Ovary (tissue), 7 donors: ENCODE measurements at regions not wholly inside any gene's neighbourhood (a gene's known extent, or its start where the extent isn't known, plus 50 kb on each side); places are given as distances from the start of the nearest gene placed in this dataset. TPM values are rescaled to one million over a fixed set of nuclear protein-coding genes. Genes with fewer than 3 reads are reported as not detected.
A peak's percentile ranks its signal among the peaks of the same experiment; 100 is the strongest.

Experiments used
- DNase-seq, 5 donors: peaks; one replicate each; pipeline ENCODE4 v3.0.0-alpha.2; 2019 to 2020
- H3K27ac ChIP-seq, 2 donors: fragments of 200-600 bp; one replicate each; pipeline versions ENCODE4 v1.5.1 to v1.8.0; 2019 to 2022
- H3K27me3 ChIP-seq: fragments of 200-600 bp; one replicate; pipeline ENCODE4 v1.8.0; 2022
- H3K36me3 ChIP-seq: fragments of 200-600 bp; sonication (generic); one replicate; pipeline ENCODE4 v1.5.1; 2019
- H3K4me1 ChIP-seq: one replicate; pipeline ENCODE4 v1.8.1; 2013; ENCODE audit warnings: mild to moderate bottlenecking, moderate library complexity; ENCODE audit not compliant: insufficient read depth
- H3K4me3 ChIP-seq: fragments of 200-600 bp; sonication (generic); one replicate; pipeline ENCODE4 v1.5.1; 2017
- H3K9me3 ChIP-seq, 2 donors: fragments of 200-600 bp in 1 of 2; sonication (generic) in 1 of 2; one replicate each; pipeline versions ENCODE4 v1.5.1 to v1.8.1; 2013 to 2019; ENCODE audit warnings: mild to moderate bottlenecking in 1 of 2, moderate library complexity in 1 of 2
- EP300 ChIP-seq: sonication (generic); formaldehyde crosslinking; IDR thresholded peaks from one replicate; pipeline ENCODE4 v1.6.1; 2017; ENCODE audit warnings: antibody characterized with exemption
- POLR2A ChIP-seq: fragments of 450-650 bp; IDR thresholded peaks from one replicate; pipeline ENCODE4 v1.6.1; 2017; ENCODE audit warnings: antibody characterized with exemption, mild to moderate bottlenecking, moderate library complexity
- WGBS, 3 donors: extraction: QIAGEN DNeasy Blood & Tissue Kit in 1 of 3; methylation state at CpG; one replicate each; pipeline versions ENCODE4 v1.1.5 to v1.1.7; 2013 to 2017; 5-methylcytosine and 5-hydroxymethylcytosine counted together
- intact Hi-C, 4 donors: fragments of 100-400 bp; cut with DNase I; formaldehyde crosslinking; loops; one replicate each; pipeline versions ENCODE4 v1.11.0 to v1.15.1; 2022 to 2023
- small RNA-seq: library from RNA; depleted of rRNA; stranded (forward); fragments of <200 nt; gene quantifications from one replicate; pipeline ENCODE3, GENCODE V24; 2016
- TF ChIP-seq, protein P1 (sequence below), 3 donors: fragments of 450-650 bp in 2 of 3; fragments of 200-600 bp in 1 of 3; IDR thresholded peaks; one replicate each; pipeline versions ENCODE4 v1.5.1 to v1.8.0; 2016 to 2022; ENCODE audit warnings: antibody characterized with exemption in 3 of 3, mild to moderate bottlenecking in 1 of 3
- donor health status: DM: no; HTN: no; CAD: no; lungs with moderate emphysema.
- donor health status: DM: no; HTN: no; CAD: no.
- donor health status: Bipolar disorder and iron deficiency.
- donor health status: DM: no; HTN: no; CAD: no.
- donor health status: DM: yes; HTN: yes; CAD: no.

DNA sequence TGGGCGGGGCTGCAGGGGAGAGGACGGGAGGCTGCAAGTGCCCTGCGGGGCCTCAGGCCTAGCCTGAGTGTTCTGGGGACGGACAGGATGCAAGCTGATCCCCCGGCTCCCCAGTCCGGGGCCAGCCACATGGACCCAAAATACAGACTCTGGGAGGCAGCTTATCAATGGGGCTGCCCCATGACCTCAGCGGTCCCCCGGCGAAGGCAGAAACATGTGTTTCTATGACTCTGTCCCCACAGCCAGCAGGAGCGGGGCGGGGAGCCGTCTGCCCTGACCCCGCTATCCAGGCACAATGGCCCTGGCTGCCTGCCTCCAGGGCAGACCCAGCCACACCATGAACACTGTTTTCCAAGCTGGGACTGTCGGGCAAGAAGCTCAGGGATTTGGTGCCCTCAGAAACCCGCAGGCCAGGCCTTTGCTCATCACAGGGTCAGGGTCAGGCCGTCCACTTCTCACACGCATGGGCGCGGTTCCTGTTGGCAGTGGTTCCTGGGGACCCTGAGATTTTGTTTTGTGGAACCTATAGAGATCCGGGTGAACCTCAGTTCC, 75.0 kb downstream of the RFLNA start:
- H3K27me3 ChIP-seq = no peaks in the 10 kb centered on the region
- intact Hi-C loops = loop anchor here in 2 of 4 donors (10.0 kb wide), 3 partner anchors 55 to 395 kb away; partner anchors contain the start of gene NCOR2 (in 1 of the 2)
- 18 to 23% (median 21%) methylated on average over 15 to 20 of the region's 20 CpGs for WGBS, 3 donors
- peak overlapping the region; percentile 87 to 90 for H3K27ac ChIP-seq
- no peaks in the 10 kb centered on the region for H3K9me3 ChIP-seq
- DNase-seq = no peak
- peaks cover 28% of the 10 kb centered on the region for H3K4me1 ChIP-seq
- H3K4me3 ChIP-seq = no peak overlapping the region
- TF ChIP-seq, protein P1, sequence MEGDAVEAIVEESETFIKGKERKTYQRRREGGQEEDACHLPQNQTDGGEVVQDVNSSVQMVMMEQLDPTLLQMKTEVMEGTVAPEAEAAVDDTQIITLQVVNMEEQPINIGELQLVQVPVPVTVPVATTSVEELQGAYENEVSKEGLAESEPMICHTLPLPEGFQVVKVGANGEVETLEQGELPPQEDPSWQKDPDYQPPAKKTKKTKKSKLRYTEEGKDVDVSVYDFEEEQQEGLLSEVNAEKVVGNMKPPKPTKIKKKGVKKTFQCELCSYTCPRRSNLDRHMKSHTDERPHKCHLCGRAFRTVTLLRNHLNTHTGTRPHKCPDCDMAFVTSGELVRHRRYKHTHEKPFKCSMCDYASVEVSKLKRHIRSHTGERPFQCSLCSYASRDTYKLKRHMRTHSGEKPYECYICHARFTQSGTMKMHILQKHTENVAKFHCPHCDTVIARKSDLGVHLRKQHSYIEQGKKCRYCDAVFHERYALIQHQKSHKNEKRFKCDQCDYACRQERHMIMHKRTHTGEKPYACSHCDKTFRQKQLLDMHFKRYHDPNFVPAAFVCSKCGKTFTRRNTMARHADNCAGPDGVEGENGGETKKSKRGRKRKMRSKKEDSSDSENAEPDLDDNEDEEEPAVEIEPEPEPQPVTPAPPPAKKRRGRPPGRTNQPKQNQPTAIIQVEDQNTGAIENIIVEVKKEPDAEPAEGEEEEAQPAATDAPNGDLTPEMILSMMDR (IDR thresholded peaks at IDR 0.05) = no peak
- TF ChIP-seq POLR2A (no peak), EP300 (no peak)
- no peaks in the 10 kb centered on the region for H3K36me3 ChIP-seq

DNA sequence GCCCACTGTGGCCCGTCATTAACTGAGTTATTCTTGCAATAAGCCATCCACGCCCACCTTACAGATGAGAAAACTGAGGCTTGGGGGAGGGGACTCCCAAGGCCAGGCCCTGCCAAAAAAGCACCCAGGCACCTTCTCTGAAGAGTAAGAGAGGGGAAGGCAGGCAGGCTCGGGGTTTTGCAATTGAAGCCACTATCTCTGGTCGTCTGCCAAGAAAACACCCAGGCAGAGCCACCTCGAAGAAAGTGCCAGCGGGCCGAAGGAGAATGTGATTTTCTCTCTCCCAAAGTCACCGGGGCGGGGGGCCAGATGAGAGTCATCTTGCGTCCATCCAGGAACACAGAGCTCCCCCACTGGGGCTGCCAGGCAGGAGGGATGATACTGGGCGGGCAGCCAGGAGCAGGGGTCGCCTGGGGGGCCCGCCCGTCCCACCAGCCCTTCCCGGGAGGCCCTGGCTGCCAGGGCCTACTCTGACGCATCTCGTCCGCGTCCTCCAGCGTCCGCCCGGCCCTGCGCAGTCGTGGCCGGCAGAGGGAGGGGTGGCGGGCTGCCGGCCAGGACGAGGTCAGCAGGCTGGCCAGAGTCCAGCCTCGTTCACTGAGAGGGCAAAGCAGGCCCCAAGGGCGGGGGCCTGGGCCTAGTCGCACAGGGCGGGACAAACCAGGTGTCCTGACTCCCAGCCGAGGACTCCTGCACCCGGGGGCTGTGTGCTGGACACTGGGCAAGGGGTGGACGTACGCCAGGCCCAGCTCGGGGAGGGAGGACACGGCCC, 74.3 kb downstream of the RFLNA start:
- intact Hi-C loops = loop anchor here in 1 of 4 donors (10.0 kb wide), 1 partner anchor 56 kb away; no protein-coding TSS in a partner anchor
- no peaks in the 10 kb centered on the region for H3K27me3 ChIP-seq
- H3K9me3 ChIP-seq = no peaks in the 10 kb centered on the region
- TF ChIP-seq POLR2A (no peak), EP300 (peak; percentile 29)
- TF ChIP-seq, protein P1 (IDR thresholded peaks at IDR 0.05) = peak; percentile 61 to 87 (median 67)
- H3K27ac ChIP-seq = peak overlapping the region; percentile 87 to 90
- DNase-seq = peak; percentile 94 to 98 (median 96)
- H3K4me1 ChIP-seq = peaks cover 22% of the 10 kb centered on the region
- WGBS, 3 donors = 5 to 8% (median 7%) methylated on average over 38 of the region's 38 CpGs
- H3K4me3 ChIP-seq = no peak overlapping the region
- no peaks in the 10 kb centered on the region for H3K36me3 ChIP-seq

DNA sequence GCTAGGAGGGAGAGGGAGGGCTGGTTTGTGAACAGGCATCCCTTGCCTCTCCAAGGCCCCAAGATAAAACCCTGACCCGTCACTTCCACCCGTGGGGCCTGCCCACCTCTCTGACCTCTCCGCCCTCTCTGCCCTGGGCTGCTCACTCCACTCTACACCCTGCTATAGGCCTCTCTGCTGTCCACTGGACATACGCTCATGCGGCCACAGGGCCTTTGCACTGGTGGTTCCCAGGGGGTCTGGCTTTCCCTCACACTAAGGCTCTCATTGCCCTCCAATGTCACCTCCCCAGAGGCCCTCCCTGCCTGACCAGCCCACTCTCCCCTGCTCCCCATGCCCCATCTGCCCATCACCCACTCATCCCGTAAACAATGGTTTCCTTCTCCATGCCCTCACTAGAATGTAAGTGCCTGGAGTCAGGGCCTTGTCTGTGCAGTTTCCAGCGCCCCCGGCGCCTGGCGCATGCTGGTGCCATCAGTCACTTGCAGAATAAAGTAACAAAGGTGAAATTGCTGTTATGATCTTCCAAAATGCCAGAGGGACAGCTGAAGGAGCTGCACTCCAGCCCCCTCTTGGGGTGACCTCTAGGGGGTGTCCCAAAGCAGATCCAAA, 73.6 kb downstream of the RFLNA start:
- intact Hi-C loops = loop anchor here in 1 of 4 donors (10.0 kb wide), 1 partner anchor 56 kb away; no protein-coding TSS in a partner anchor

DNA sequence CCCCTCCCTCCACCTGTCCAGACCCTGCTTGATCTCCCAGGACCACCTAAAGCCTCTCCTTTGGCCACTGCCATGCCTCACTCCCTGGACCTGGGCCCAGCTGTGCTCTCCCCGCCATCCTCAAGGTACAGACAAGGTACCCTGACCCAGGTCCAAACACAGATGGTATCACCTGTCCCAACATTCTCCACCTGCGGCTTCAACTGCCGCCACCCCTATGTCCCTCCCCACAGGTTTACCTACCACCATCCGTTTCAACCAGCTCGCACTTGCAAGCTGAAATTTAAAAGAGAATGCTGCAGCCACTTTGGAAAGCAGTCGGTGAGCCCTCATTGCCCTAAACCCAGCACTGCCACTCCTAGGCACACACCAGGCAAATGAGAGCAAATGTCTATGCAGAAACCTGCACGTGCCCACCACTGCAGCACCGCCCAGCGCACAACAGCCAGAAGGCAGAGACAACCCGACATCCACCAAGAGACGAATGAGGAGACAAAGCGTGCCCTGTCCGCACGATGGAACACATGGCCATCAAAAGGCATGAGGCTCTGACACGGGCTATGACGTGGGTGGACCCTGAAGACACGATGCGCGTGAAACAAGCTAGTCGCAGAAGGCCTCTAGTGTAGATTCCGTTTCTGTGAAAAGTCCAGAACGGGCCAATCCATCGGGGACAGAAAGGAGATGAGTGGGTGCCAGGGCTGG, 71.0 kb downstream of the RFLNA start:
- H3K9me3 ChIP-seq = no peaks in the 10 kb centered on the region
- no peak overlapping the region for H3K4me3 ChIP-seq
- intact Hi-C loops = loop anchor here in 1 of 4 donors (10.0 kb wide), 1 partner anchor 59 kb away; no protein-coding TSS in a partner anchor
- H3K36me3 ChIP-seq = no peaks in the 10 kb centered on the region
- no peak for TF ChIP-seq POLR2A
- TF ChIP-seq EP300 = no peak
- TF ChIP-seq, protein P1 (IDR thresholded peaks at IDR 0.05) = no peak
- WGBS, 3 donors = 83 to 87% (median 86%) methylated on average over 23 of the region's 23 CpGs
- H3K27ac ChIP-seq = no peak overlapping the region
- H3K4me1 ChIP-seq = peaks cover 21% of the 10 kb centered on the region
- DNase-seq = no peak
- H3K27me3 ChIP-seq = no peaks in the 10 kb centered on the region

More for the DNA sequence above, 73.6 kb downstream of the RFLNA start:
- H3K27ac ChIP-seq = peak overlapping the region; percentile 87 to 90
- peaks cover 21% of the 10 kb centered on the region for H3K4me1 ChIP-seq
- TF ChIP-seq EP300 = no peak
- TF ChIP-seq POLR2A = no peak
- no peaks in the 10 kb centered on the region for H3K36me3 ChIP-seq
- 85 to 90% (median 88%) methylated on average over 10 of the region's 10 CpGs for WGBS, 3 donors
- H3K27me3 ChIP-seq = no peaks in the 10 kb centered on the region
- no peaks in the 10 kb centered on the region for H3K9me3 ChIP-seq
- DNase-seq = peak in 4 of 5 donors; percentile 47 to 64 (median 62)
- H3K4me3 ChIP-seq = no peak overlapping the region

Small RNA genes in the stretch of these regions (small RNA-seq; reads per million reads assigned to genes)
- gene AC073916.1 = not detected
